ENCODE measurements at regions not wholly inside any gene's neighbourhood (a gene's known extent, or its start where the extent isn't known, plus 50 kb on each side); places are given as distances from the start of the nearest gene placed in this dataset.

DNA sequence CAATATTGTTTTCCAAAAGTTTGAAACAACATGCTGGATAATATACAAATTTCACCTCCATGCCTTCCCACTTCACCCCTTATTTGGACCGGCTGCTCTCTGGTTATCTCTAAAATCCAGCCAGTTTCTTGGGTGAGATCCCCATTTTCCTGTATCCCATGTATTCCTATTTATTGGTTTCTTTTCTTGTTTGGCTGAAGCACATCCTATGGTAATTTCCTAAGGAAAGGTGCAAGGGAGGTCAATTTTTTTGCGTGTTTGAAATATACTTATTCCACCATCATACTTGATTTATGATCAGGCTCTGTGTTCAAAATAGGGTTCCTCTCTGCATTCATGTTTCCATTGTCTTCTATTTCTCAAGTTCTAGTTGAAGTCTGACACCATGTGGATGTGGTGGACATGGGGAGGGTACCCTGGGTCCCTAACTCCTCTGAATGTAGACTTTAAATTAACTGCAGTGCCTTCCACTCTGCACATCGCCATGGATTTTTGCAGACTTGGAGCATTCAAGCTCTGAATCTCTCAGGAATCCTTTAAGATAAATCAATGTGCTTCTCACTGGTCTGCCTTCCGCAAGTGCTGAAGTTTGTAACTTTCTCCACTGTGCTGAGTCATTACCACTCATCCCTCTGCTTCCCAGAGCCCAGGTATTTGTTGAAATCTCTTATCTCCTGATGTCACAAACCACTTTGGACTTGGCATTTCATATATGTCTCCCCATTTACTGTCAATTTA, 52.1 kb upstream of the TLE3 start:
- no peak for DNase-seq

DNA sequence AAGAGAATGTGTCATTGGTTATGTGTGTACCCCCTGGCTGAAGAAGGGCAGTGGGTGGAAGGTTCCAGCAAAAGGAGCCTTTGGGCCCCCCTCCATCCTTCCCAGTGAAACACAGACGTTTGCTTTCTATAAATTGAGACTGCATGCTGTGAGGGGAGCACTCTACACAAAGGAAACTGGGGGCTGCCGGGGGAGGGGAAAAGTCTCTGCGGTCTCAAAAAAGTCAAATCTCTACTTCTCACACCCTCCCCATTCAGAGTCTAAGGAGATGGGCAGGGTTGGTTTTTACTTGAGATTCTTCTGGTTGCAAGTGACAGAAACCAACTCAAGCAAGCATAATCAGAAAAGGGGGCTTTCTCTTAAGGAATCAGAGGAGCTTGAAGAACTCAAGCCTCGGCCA, 50.1 kb upstream of the TLE3 start:
- no peak for DNase-seq
